NCI-H2227 (cell line): ENCODE measurements at regions not wholly inside any gene's neighbourhood (a gene's known extent, or its start where the extent isn't known, plus 50 kb on each side); places are given as distances from the start of the nearest gene placed in this dataset.
"Not testable (repeated sequence)": the region's sequence is repeated elsewhere in the genome, so short reads cannot be mapped to it uniquely, and the experiment has no call there.

Source experiments
- DNase-seq: peaks from one replicate; lab custom pipeline; 2025; ENCODE audit not compliant: unreplicated experiment; lab: John Stamatoyannopoulos, UW

GRCh38 chr2:235439959-235440662 lies 53.7 kb upstream of the AGAP1 start:
- no peak for DNase-seq

GRCh38 chr2:235443580-235443979 lies 50.3 kb upstream of the AGAP1 start:
- not testable (repeated sequence) for DNase-seq
